ENCODE measurements at regions not wholly inside any gene's neighbourhood (a gene's known extent, or its start where the extent isn't known, plus 50 kb on each side); places are given as distances from the start of the nearest gene placed in this dataset.
"Not testable (repeated sequence)": the region's sequence is repeated elsewhere in the genome, so short reads cannot be mapped to it uniquely, and the experiment has no call there.

DNA sequence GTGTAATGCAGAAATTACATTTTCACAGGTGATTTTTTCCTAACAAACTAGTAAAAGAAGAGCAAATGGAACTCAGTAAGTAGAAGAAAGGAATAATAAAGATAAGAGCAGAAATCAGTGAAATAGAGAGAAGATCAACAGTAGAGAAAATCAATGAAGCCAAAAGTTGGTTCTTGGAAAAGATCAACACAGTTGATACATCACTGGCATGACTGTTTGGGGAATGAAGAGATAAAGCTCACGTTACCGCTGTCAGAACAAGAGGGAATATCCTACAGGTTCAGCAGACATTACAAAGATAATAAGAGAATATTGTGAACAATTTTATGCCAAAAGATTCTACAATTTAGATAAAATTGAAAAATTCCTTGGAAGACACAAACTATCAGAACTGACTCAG lies 146.4 kb downstream of the ACTR3B start:
- no peak for DNase-seq

GRCh38 chr7:152907042-152907761 lies 147.7 kb downstream of the ACTR3B start:
- DNase-seq, result no peak

GRCh38 chr7:152909280-152909679 lies 149.7 kb downstream of the ACTR3B start:
- no peak for DNase-seq

GRCh38 chr7:152909683-152910544 lies 150.4 kb downstream of the ACTR3B start:
- no peak for DNase-seq

- DNase-seq, result no peak
Measured at GRCh38 chr7:152910545-152911225, 151.1 kb downstream of the ACTR3B start.

GRCh38 chr7:152911226-152911560 lies 151.6 kb downstream of the ACTR3B start:
- no peak for DNase-seq

- no peak for DNase-seq
Measured at GRCh38 chr7:152911922-152912321, 152.4 kb downstream of the ACTR3B start.

GRCh38 chr7:152912511-152912910 lies 153.0 kb downstream of the ACTR3B start:
- DNase-seq, result no peak

GRCh38 chr7:152913492-152913891 lies 153.9 kb downstream of the ACTR3B start:
- no peak for DNase-seq

DNA sequence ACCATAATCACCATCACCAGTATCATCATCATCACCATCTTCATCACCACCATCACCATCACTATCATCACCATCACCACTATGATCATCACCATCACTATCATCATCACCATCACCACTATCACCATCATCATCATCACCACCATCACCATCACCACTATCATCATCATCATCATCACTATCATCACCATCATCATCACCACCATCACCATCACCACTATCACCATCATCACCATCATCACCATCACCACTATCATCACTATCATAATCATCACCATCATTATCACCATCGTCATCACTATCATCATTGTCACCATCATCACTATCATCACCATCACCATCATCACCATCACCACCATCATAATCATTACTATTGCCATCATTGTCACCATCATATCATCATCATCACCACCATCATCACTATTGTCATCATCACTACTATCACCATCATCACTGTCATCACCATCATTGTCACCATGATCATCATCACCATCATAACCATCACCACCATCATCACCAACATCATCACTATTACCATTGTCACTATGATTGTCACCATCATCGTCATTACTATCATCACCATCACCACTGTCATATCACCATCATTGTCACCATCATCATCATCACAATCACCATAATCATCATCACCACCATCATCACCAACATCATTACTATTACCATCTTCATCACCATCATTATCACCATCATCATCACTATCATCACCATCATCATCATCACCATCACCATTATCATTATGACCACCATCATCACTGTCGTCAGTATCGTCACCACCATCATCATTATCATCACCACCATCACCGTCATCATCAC lies 154.7 kb downstream of the ACTR3B start:
- DNase-seq, result no peak

GRCh38 chr7:152914845-152915102 lies 155.2 kb downstream of the ACTR3B start:
- not testable (repeated sequence) for DNase-seq

GRCh38 chr7:152922318-152923081 lies 162.9 kb downstream of the ACTR3B start:
- DNase-seq, result no peak

GRCh38 chr7:152923711-152924110 lies 164.2 kb downstream of the ACTR3B start:
- no peak for DNase-seq

DNA sequence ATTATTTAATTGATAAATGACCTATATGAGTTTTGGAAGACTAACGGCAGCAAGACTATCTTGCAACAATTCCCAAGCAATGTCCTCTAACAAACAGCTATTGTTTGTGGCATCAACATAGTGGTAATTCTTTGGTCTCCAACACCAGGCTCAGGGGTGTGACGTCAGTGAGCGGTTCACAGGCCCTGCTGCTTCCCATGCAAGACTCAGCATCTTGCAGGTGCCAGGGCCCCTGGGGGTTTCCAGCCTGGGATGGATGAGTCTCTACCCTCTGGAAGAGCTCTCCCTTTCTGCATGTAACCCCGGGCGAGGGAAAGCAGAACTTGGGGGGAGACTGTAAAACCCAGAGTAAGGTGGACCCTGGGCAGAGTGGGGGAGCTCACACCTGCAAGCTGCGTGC lies 164.7 kb downstream of the ACTR3B start:
- no peak for DNase-seq

GRCh38 chr7:152924826-152925411 lies 165.4 kb downstream of the ACTR3B start:
- no peak for DNase-seq

DNA sequence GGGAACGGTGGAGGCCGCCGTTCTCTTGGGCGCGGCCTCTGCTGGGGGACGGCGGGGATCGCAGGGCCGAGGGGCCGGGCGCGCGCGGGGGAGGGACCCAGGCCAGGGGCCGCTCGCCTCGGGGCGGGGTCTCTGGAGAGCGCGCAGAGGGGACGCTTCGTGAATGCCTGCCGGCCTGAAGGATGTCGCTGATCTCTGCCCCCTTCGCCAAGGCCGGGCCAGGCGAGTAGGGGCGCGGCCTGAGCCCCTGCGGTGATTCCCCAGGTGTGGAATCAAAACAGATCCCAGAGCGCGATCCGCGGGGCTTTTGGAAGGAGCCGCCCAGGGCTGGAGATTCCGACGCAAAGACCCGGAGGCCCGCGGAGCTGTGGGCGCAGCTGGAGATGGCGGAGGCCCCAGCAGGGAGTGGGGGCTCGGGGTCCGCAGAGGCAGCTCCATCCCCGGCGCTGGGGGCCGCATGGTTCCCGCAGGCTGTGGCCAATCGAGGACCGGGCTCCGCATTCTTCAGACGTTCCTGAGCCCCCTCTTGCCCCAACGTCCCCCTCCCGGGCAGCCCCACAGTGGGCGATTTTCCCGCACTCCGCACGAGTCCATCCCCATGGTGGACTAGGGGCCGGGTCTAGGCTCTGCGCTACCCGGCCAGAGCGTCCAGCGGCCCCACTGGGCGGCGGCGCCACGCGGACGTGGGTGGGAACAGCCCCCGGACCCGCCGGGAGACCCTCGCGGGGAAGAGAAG lies 166.0 kb downstream of the ACTR3B start:
- peak; percentile 39 for DNase-seq

GRCh38 chr7:152931633-152932032 lies 172.1 kb downstream of the ACTR3B start:
- no peak for DNase-seq

DNA sequence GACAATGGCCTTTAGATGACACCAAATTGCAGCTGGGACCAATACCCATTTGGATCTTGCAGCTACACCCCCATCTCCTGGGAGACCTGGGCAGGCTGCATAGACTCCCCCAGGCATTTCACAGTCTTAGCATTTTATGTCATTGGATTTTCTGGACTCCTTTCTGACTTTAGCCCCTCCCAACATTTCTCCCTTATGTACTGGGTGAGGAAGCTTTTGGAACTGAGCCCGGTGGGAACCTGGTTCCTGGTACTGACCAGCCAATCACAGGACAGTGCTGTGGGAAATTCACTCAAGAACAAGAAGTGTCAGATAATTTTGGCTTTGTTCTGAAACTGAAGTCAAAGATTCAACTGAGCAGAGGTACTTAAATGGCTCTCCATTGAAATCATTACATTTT lies 177.7 kb downstream of the ACTR3B start:
- no peak for DNase-seq

DNA sequence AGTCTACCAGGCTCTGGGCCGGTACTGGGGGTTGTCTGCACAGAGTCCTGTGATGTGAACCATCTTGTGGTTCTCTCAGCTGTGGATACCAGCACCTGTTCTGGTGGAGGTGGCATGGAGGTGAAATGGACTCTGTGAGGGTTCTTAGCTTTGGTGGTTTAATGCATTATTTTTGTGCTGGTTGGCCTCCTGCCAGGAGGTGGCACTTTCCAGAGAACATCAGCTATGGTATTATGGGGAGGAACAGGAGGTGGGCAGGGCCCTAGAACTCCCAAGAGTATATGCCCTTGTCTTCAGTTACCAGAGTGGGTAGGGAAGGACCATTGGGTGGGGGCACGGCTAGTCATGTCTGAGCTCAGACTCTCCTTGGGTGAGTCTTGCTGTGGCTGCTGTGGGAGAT lies 187.1 kb downstream of the ACTR3B start:
- DNase-seq, result not testable (repeated sequence)

GRCh38 chr7:152947686-152948085 lies 188.1 kb downstream of the ACTR3B start:
- DNase-seq, result no peak

GRCh38 chr7:152949253-152949652 lies 189.7 kb downstream of the ACTR3B start:
- DNase-seq, result no peak

Measured in NCI-H82 (cell line).